Mucosa of rectum (tissue), 2 donors: ENCODE measurements at regions not wholly inside any gene's neighbourhood (a gene's known extent, or its start where the extent isn't known, plus 50 kb on each side); places are given as distances from the start of the nearest gene placed in this dataset.
A peak's percentile ranks its signal among the peaks of the same experiment; 100 is the strongest.
"Not testable (repeated sequence)": the region's sequence is repeated elsewhere in the genome, so short reads cannot be mapped to it uniquely, and the experiment has no call there.

Experiments
- H3K27ac ChIP-seq, 2 donors: one replicate each; pipeline ENCODE4 v1.7.0; 2013; ENCODE audit warnings: inconsistent platforms in 2 of 2, low read depth in 2 of 2, low read length in 2 of 2
- H3K27me3 ChIP-seq, 2 donors: one replicate each; pipeline ENCODE4 v1.7.0; 2013; ENCODE audit warnings: low read length in 2 of 2; ENCODE audit not compliant: control insufficient read depth in 2 of 2, insufficient read depth in 2 of 2
- H3K36me3 ChIP-seq, 2 donors: one replicate each; pipeline ENCODE4 v1.7.0; 2013; ENCODE audit warnings: low read length in 2 of 2; ENCODE audit not compliant: control insufficient read depth in 2 of 2, insufficient read depth in 2 of 2
- H3K4me1 ChIP-seq, 2 donors: one replicate each; pipeline ENCODE4 v1.7.0; 2013; ENCODE audit warnings: low read length in 2 of 2, mild to moderate bottlenecking in 1 of 2; ENCODE audit not compliant: control insufficient read depth in 2 of 2, insufficient read depth in 2 of 2
- H3K4me3 ChIP-seq, 2 donors: one replicate each; pipeline ENCODE4 v1.7.0; 2013; ENCODE audit warnings: low read length in 2 of 2
- H3K9ac ChIP-seq, 2 donors: one replicate each; pipeline ENCODE4 v1.7.0; 2013; ENCODE audit warnings: low read length in 2 of 2, low read depth in 1 of 2, mild to moderate bottlenecking in 1 of 2
- H3K9me3 ChIP-seq, 2 donors: one replicate each; pipeline ENCODE4 v1.7.0; 2013; ENCODE audit warnings: low read length in 2 of 2; ENCODE audit not compliant: control insufficient read depth in 2 of 2
- donor health status: healthy.
- donor health status: Normal muscosa, but diverticular disease.

- H3K27me3 ChIP-seq, H3K4me3 ChIP-seq, H3K4me1 ChIP-seq, H3K36me3 ChIP-seq, H3K9ac ChIP-seq, H3K9me3 ChIP-seq, H3K27ac ChIP-seq: not testable (repeated sequence)
These were observed 798.6 kb downstream of the PLCL1 start for GRCh38 chr2:198602986-198603385.

GRCh38 chr2:198597648-198598047 is 793.3 kb downstream of the PLCL1 start:
- no peak overlapping the region for H3K27ac ChIP-seq
- no peak overlapping the region for H3K9ac ChIP-seq
- H3K36me3 ChIP-seq, result no peaks in the 10 kb centered on the region

GRCh38 chr2:198596985-198597384 is 792.6 kb downstream of the PLCL1 start:
- no peak overlapping the region for H3K9ac ChIP-seq
- peaks cover 0 to 5% of the 10 kb centered on the region in 2 donors for H3K4me1 ChIP-seq
- H3K27ac ChIP-seq, result no peak overlapping the region
- no peak overlapping the region for H3K4me3 ChIP-seq
- H3K9me3 ChIP-seq, result no peaks in the 10 kb centered on the region
- no peaks in the 10 kb centered on the region for H3K27me3 ChIP-seq
- no peaks in the 10 kb centered on the region for H3K36me3 ChIP-seq

More at GRCh38 chr2:198597648-198598047, 793.3 kb downstream of the PLCL1 start:
- Histone ChIP-seq H3K4me3 (no peak overlapping the region), H3K9me3 (no peaks in the 10 kb centered on the region), H3K27me3 (no peaks in the 10 kb centered on the region), H3K4me1 (peaks cover 0 to 5% of the 10 kb centered on the region in 2 donors)

GRCh38 chr2:198595721-198596120 is 791.3 kb downstream of the PLCL1 start:
- no peak overlapping the region for H3K9ac ChIP-seq
- no peaks in the 10 kb centered on the region for H3K27me3 ChIP-seq
- peaks cover 0 to 5% of the 10 kb centered on the region in 2 donors for H3K4me1 ChIP-seq
- no peak overlapping the region for H3K27ac ChIP-seq
- H3K36me3 ChIP-seq, result no peaks in the 10 kb centered on the region
- H3K9me3 ChIP-seq, result no peaks in the 10 kb centered on the region
- H3K4me3 ChIP-seq, result no peak overlapping the region

GRCh38 chr2:198591586-198591985 is 787.2 kb downstream of the PLCL1 start:
- Histone ChIP-seq H3K4me3 (no peak overlapping the region), H3K4me1 (peaks cover 8 to 15% of the 10 kb centered on the region in 2 donors), H3K27me3 (no peaks in the 10 kb centered on the region), H3K9ac (no peak overlapping the region), H3K27ac (no peak overlapping the region), H3K9me3 (no peaks in the 10 kb centered on the region), H3K36me3 (no peaks in the 10 kb centered on the region)

GRCh38 chr2:198587741-198588140 is 783.3 kb downstream of the PLCL1 start:
- Histone ChIP-seq H3K36me3 (no peaks in the 10 kb centered on the region), H3K27ac (peak overlapping the region; percentile 57 to 69), H3K4me3 (peak overlapping the region; percentile 37 to 47), H3K4me1 (peaks cover 8 to 15% of the 10 kb centered on the region in 2 donors), H3K9me3 (no peaks in the 10 kb centered on the region), H3K27me3 (no peaks in the 10 kb centered on the region), H3K9ac (no peak overlapping the region)

GRCh38 chr2:198587240-198587639 is 782.8 kb downstream of the PLCL1 start:
- Histone ChIP-seq H3K9ac (no peak overlapping the region), H3K27ac (no peak overlapping the region), H3K4me3 (no peak overlapping the region), H3K36me3 (no peaks in the 10 kb centered on the region), H3K27me3 (no peaks in the 10 kb centered on the region), H3K4me1 (peaks cover 8 to 15% of the 10 kb centered on the region in 2 donors), H3K9me3 (no peaks in the 10 kb centered on the region)

GRCh38 chr2:198571393-198571792 is 767.0 kb downstream of the PLCL1 start:
- Histone ChIP-seq H3K4me3 (no peak overlapping the region), H3K9me3 (no peaks in the 10 kb centered on the region), H3K27ac (no peak overlapping the region), H3K27me3 (no peaks in the 10 kb centered on the region), H3K4me1 (no peaks in the 10 kb centered on the region), H3K9ac (no peak overlapping the region), H3K36me3 (no peaks in the 10 kb centered on the region)

GRCh38 chr2:198558176-198558575 is 753.8 kb downstream of the PLCL1 start:
- no peak overlapping the region for H3K9ac ChIP-seq
- H3K9me3 ChIP-seq, result peaks cover 0 to 3% of the 10 kb centered on the region in 2 donors
- no peaks in the 10 kb centered on the region for H3K36me3 ChIP-seq
- no peak overlapping the region for H3K4me3 ChIP-seq
- H3K27me3 ChIP-seq, result no peaks in the 10 kb centered on the region
- no peak overlapping the region for H3K27ac ChIP-seq
- no peaks in the 10 kb centered on the region for H3K4me1 ChIP-seq

- H3K27ac ChIP-seq, result no peak overlapping the region
- H3K4me1 ChIP-seq, result no peaks in the 10 kb centered on the region
- H3K36me3 ChIP-seq, result no peaks in the 10 kb centered on the region
These were observed 741.7 kb downstream of the PLCL1 start for GRCh38 chr2:198546122-198546521.

GRCh38 chr2:198545411-198545810 is 741.0 kb downstream of the PLCL1 start:
- no peaks in the 10 kb centered on the region for H3K9me3 ChIP-seq
- no peaks in the 10 kb centered on the region for H3K36me3 ChIP-seq
- no peaks in the 10 kb centered on the region for H3K4me1 ChIP-seq
- no peak overlapping the region for H3K4me3 ChIP-seq
- no peaks in the 10 kb centered on the region for H3K27me3 ChIP-seq
- no peak overlapping the region for H3K9ac ChIP-seq
- no peak overlapping the region for H3K27ac ChIP-seq

More at GRCh38 chr2:198546122-198546521, 741.7 kb downstream of the PLCL1 start:
- Histone ChIP-seq H3K9me3 (no peaks in the 10 kb centered on the region), H3K9ac (no peak overlapping the region), H3K27me3 (no peaks in the 10 kb centered on the region), H3K4me3 (no peak overlapping the region)
